ENCODE measurements at regions not wholly inside any gene's neighbourhood (a gene's known extent, or its start where the extent isn't known, plus 50 kb on each side); places are given as distances from the start of the nearest gene placed in this dataset.

- DNase-seq (ENCODE audit: low spot score) = no peak
Observed at GRCh38 chr11:119982517-119983239, 155.2 kb downstream of the TRIM29 start.

GRCh38 chr11:119980431-119980830 lies 157.5 kb downstream of the TRIM29 start:
- DNase-seq (ENCODE audit: low spot score) = no peak

- DNase-seq (ENCODE audit: low spot score) = no peak
Observed at GRCh38 chr11:119979701-119980100, 158.2 kb downstream of the TRIM29 start.

- DNase-seq (ENCODE audit: low spot score) = no peak
Observed at GRCh38 chr11:119978696-119979095, 159.2 kb downstream of the TRIM29 start.

GRCh38 chr11:119977881-119978280 lies 160.0 kb downstream of the TRIM29 start:
- no peak for DNase-seq (ENCODE audit: low spot score)

- DNase-seq (ENCODE audit: low spot score) = no peak
Observed at GRCh38 chr11:119977561-119977860, 160.4 kb downstream of the TRIM29 start.

- no peak for DNase-seq (ENCODE audit: low spot score)
Observed at GRCh38 chr11:119976805-119977560, 160.9 kb downstream of the TRIM29 start.

- no peak for DNase-seq (ENCODE audit: low spot score)
Observed at GRCh38 chr11:119975561-119976152, 162.3 kb downstream of the TRIM29 start.

- no peak for DNase-seq (ENCODE audit: low spot score)
Observed at GRCh38 chr11:119974467-119974866, 163.4 kb downstream of the TRIM29 start.

GRCh38 chr11:119974051-119974450 lies 163.9 kb downstream of the TRIM29 start:
- DNase-seq (ENCODE audit: low spot score) = no peak

GRCh38 chr11:119972281-119972680 lies 165.6 kb downstream of the TRIM29 start:
- DNase-seq (ENCODE audit: low spot score) = no peak

GRCh38 chr11:119970555-119971304 lies 167.2 kb downstream of the TRIM29 start:
- no peak for DNase-seq (ENCODE audit: low spot score)

- DNase-seq (ENCODE audit: low spot score) = no peak
Observed at GRCh38 chr11:119964136-119965025, 173.5 kb downstream of the TRIM29 start.

GRCh38 chr11:119957951-119958350 lies 180.0 kb downstream of the TRIM29 start:
- DNase-seq (ENCODE audit: low spot score) = no peak

- DNase-seq (ENCODE audit: low spot score) = no peak
Observed at GRCh38 chr11:119952441-119952840, 185.5 kb downstream of the TRIM29 start.

GRCh38 chr11:119943298-119943655 lies 194.6 kb downstream of the TRIM29 start:
- DNase-seq (ENCODE audit: low spot score) = no peak

- no peak for DNase-seq (ENCODE audit: low spot score)
Observed at GRCh38 chr11:119942583-119943297, 195.2 kb downstream of the TRIM29 start.

- DNase-seq (ENCODE audit: low spot score) = no peak
Observed at GRCh38 chr11:119941636-119942411, 196.1 kb downstream of the TRIM29 start.

GRCh38 chr11:119941171-119941570 lies 196.7 kb downstream of the TRIM29 start:
- DNase-seq (ENCODE audit: low spot score) = no peak

GRCh38 chr11:119940401-119940976 lies 197.4 kb downstream of the TRIM29 start:
- no peak for DNase-seq (ENCODE audit: low spot score)
